ENCODE measurements at regions not wholly inside any gene's neighbourhood (a gene's known extent, or its start where the extent isn't known, plus 50 kb on each side); places are given as distances from the start of the nearest gene placed in this dataset.

GRCh38 chr14:60356906-60357550, 108.0 kb downstream of the PPM1A start:
- no peak for TF ChIP-seq EZH2 (IDR thresholded peaks at IDR 0.05; ENCODE audit: borderline replicate concordance, low read depth, low read length, severe bottlenecking)
- no peak for TF ChIP-seq CTCF (IDR thresholded peaks at IDR 0.05; ENCODE audit: extremely low read depth in 1 of 2, insufficient read depth in 1 of 2, low read depth in 1 of 2, low read length in 2 of 2)
- no peak for TF ChIP-seq MAX (IDR thresholded peaks at IDR 0.05; ENCODE audit: insufficient read depth, insufficient read length)
- no peak for TF ChIP-seq POLR2A (IDR thresholded peaks at IDR 0.05; ENCODE audit: low read depth, low read length)

Data from endothelial cell of umbilical vein (primary cell).